Activated effector memory CD4-positive, alpha-beta T cell treated with anti-CD3 and anti-CD28 coated beads, Interleukin-2, amount 50 U/mL, for 16 hours (primary cell): ENCODE measurements at regions not wholly inside any gene's neighbourhood (a gene's known extent, or its start where the extent isn't known, plus 50 kb on each side); places are given as distances from the start of the nearest gene placed in this dataset.
"Not testable (repeated sequence)": the region's sequence is repeated elsewhere in the genome, so short reads cannot be mapped to it uniquely, and the experiment has no call there.

ENCODE experiments used
- DNase-seq: peaks from one replicate; pipeline ENCODE4 v3.0.0-alpha.2; 2020

DNA sequence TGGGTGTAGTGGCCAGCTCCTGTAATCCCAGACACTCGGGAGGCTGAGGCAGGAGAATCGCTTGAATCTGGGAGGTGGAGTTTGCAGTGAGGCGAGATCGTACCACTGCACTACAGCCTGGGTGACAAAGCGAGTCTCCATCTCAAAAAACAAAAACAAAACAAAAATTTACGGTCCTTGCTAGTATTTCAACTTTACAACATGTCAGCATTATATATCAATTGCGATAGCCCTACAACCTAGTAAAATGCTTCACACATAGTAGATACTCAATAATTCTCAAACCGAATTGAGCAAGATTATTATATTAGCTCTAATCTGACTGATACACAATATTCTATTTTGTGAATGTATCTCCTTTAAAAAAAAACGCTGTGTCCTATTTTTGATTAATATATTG lies 1411.0 kb upstream of the WWC1 start:
- DNase-seq, result no peak

- DNase-seq, result no peak
These were observed 1409.6 kb upstream of the WWC1 start for GRCh38 chr5:166881802-166882201.

GRCh38 chr5:166883016-166883415 lies 1408.4 kb upstream of the WWC1 start:
- DNase-seq, result no peak

DNA sequence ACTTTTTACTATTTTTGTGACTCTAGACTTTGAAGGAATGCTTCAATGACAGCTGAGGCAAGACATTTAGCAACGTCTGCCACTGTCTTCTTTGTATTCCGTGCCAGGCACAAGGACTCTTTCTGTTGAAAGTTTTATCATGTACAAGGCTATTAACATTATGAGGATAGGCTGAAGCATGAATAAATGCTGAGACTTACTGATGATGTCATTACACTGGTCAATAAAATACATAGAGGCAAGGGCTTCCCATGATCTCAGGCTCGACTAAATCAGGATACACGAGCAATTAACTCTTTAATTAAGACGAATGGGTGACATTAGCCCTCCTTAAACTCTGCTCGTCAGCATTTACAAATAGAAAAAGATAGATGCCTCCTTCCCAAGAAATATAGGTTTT lies 1393.3 kb upstream of the WWC1 start:
- no peak for DNase-seq

DNA sequence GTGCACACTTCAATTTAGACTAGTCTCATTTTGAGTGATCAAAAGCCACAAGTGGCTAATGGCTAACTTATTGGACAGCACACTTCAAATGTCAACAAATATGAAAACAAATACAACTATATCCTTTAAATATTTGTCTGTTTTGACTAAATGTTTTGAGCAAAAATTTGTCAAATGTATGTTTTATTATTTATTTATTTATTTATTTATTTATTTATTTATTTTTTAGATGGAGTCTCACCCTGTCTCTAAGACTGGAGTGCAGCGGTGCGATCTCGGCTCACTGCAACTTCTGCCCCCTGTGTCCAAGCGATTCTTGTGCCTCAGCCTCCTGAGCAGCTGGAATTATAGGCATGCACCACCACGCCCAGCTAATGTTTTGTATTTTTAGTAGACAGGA lies 1392.1 kb upstream of the WWC1 start:
- no peak for DNase-seq

GRCh38 chr5:166904571-166904970 lies 1386.9 kb upstream of the WWC1 start:
- DNase-seq, result no peak

DNA sequence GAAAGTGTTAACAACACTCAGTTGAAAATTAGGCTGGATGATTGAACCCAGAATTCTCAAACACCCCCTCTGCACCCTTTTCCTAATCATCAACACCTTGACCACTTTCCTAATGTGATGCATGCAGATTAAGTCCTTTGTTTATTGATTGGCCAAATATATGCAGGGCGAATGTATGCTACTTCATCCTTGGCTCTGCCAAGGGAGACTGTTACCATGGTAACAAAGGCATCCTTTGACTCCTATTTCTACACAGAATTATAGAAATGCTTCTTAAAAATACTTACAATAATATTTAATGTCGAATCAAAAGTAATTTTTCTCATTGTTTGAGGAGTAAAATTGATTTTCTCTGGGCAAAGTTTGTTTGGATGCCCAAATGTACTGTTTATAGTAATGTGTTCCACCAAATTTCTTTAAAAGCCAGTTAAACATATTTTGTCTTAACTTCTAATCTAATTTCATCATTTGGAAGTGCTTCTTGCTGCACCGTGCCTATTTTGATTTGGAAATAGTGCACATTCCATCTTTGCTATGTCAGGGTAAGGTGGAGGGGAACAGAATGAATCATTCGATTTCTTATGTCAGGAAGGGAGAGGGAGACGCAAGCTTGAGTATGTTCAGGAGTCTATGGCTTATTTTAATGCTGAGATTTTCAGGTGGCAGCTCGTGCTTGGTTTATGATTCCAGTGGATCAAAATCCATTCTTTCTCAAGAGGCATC lies 1384.3 kb upstream of the WWC1 start:
- DNase-seq, result no peak

- no peak for DNase-seq
These were observed 1382.4 kb upstream of the WWC1 start for GRCh38 chr5:166909040-166909439.

DNA sequence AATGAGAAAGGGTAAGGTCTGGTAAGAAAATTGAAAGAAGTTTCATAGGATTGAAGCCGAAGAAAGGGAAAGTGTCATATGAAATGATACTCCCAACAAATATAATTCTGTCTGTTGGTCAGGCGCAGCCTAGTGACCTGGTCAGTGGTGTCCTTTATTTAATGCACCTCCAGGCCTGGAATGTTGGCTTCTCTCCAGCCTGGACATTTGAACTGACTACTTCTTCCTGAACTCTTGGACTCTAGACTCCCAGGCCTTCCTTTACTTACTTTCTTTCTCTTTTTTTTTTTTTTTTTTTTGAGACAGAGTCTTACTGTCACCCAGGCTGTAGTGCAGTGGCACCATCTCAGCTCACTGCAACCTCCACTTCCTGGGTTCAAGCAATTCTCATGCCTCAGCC lies 1381.5 kb upstream of the WWC1 start:
- no peak for DNase-seq

GRCh38 chr5:166910995-166911394 lies 1380.5 kb upstream of the WWC1 start:
- DNase-seq, result no peak

GRCh38 chr5:166916021-166916420 lies 1375.4 kb upstream of the WWC1 start:
- no peak for DNase-seq

DNA sequence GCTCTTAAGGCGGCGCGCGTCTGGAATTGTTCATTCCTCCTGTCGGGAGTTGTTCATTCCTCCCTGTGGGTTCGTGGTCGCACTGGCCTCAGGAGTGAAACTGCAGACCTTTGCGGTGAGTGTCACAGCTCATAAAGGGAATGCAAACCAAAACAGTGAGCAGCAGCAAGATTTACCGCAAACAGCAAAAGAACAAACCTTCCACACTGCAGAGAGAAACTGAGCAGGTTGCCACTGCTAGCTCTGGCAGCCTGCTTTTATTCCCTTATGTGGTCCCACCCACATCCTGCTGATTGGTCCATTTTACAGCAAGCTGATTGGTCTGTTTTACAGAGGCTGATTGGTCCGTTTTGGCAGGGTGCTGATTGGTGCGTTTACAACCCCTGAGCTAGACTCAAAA lies 1365.3 kb upstream of the WWC1 start:
- no peak for DNase-seq

GRCh38 chr5:166926806-166927475 lies 1364.5 kb upstream of the WWC1 start:
- DNase-seq, result not testable (repeated sequence)

GRCh38 chr5:166936351-166936750 lies 1355.1 kb upstream of the WWC1 start:
- DNase-seq, result no peak

DNA sequence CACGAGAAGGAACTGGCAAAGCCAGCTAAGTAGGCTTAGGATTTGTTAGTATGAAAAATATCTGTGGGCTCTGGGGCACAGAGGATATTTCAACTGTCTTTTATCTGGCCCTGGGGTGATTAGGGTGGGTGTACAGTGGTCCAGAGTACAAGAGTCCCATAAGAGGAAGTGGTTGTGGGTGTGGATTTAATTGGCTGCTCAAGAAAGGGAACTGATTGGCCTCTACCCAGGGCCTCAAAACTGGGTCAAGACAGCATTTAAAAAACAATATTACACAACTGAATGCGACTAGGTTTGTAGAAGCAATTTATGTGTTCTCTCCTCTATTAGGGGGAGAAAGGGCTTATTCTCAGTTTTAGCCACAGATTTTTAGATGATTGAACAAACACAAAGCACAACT lies 1353.4 kb upstream of the WWC1 start:
- no peak for DNase-seq

GRCh38 chr5:166942948-166943347 lies 1348.5 kb upstream of the WWC1 start:
- DNase-seq, result no peak

GRCh38 chr5:166947045-166947444 lies 1344.4 kb upstream of the WWC1 start:
- DNase-seq, result no peak

- DNase-seq, result no peak
These were observed 1342.8 kb upstream of the WWC1 start for GRCh38 chr5:166948679-166949078.

DNA sequence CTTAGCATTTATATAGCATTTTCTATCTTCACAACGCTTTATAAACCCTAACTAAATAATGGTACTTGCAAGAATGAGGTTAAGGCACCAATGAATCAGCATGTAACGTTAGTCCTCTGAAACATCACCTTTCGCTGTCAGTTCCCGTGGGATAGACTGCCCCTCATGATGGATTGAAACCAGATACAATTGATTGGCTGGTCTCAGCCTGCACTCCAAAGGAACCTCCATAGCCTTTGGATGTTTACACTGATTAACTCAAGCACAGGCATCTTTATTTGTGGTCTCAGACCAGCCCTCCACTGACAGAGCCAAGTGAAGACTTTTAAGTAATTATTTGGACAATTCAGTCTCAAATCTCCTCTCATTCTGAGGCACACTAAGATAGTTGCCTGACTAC lies 1339.4 kb upstream of the WWC1 start:
- no peak for DNase-seq

GRCh38 chr5:166957782-166958181 lies 1333.7 kb upstream of the WWC1 start:
- no peak for DNase-seq

DNA sequence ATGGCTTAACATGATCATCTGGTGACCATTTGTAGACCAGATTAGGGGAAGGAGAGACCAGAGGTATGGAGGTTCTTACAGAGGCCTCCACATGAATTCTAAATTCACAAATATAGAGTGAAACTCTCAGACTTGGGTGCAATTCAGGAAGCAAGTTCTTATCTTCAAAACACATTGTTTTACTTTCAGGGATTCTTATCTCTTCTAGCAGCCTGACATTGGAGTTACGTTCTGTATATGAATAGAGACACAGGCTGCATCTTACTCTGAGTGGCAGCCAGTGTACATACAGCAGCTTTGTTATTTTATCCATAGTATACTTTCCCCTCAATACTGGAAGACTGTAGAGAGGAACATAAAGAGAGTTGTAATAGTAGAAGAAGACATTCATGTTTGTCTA lies 1331.7 kb upstream of the WWC1 start:
- DNase-seq, result no peak

DNA sequence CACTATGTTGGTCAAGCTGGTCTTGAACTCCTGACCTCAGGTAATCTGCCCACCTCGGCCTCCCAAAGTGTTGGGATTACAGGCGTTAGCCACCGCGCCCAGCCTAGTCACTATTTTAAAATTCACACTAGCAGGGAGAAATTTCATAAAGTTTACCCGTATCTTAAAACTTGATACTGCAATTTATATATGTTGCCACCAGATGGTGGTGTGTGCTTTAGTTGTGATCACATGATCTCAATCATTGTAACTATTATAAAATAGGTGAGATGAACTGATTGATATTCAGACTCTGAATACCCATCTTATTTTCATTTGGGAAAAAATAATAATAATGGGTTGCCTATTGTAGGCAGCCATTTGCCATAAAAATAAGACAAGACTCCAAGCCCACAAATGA lies 1330.4 kb upstream of the WWC1 start:
- no peak for DNase-seq

GRCh38 chr5:166961913-166962312 lies 1329.5 kb upstream of the WWC1 start:
- no peak for DNase-seq

DNA sequence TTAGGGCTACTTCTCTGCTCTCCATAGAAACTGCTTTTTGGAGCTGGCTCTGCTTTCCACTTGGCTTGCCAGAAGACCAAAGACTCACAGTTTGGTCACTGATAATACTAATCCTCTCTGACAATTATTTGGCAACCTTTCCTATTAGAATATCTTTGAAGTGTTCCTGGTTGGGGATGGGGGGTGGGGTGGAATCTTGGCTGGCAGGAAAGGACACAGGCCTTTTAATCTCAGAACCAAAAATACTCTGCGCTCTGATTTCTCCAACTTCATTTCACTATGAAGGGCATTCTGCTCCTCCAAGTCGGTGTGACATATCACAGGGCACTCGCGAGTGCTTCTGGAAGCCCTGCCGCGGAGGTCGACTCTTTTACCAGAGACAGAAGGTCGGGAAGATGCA lies 1329.0 kb upstream of the WWC1 start:
- no peak for DNase-seq

DNA sequence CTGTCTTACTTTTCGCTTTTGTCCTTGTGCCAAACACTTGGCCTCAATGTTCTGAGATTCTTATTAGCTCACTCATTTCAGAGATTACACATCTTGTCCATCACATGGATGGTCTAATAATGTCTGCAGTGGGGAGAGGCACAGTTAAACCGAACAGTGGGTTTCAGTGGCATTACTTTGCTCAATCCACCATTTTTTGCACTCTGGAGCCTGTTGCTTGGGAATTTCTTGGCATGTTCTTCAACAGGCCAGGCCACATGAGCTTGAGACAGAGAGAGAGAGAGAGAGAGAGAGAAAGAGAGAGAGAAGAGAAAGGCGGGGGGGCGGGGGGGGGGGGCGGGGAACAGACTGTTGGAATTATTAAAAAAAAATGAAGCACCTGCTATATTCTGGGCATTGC lies 1327.8 kb upstream of the WWC1 start:
- no peak for DNase-seq
